ES-I3 (cell line): ENCODE measurements at regions not wholly inside any gene's neighbourhood (a gene's known extent, or its start where the extent isn't known, plus 50 kb on each side); places are given as distances from the start of the nearest gene placed in this dataset.
"Not testable (repeated sequence)": the region's sequence is repeated elsewhere in the genome, so short reads cannot be mapped to it uniquely, and the experiment has no call there.

Experiments
- H3K36me3 ChIP-seq: 2 replicates; pipeline ENCODE4 v1.6.1; 2013; ENCODE audit warnings: mild to moderate bottlenecking, low read length, control low read depth, moderate library complexity; ENCODE audit not compliant: insufficient read depth
- H3K4me1 ChIP-seq: 2 replicates; pipeline ENCODE4 v1.6.1; 2013; ENCODE audit warnings: mild to moderate bottlenecking, control low read depth, low read length; ENCODE audit not compliant: insufficient read depth
- H3K9ac ChIP-seq: 2 replicates; pipeline ENCODE4 v1.6.1; 2013; ENCODE audit warnings: low read depth, mild to moderate bottlenecking, low read length, moderate library complexity
- H3K9me3 ChIP-seq: 2 replicates; pipeline ENCODE4 v1.6.1; 2013; ENCODE audit warnings: mild to moderate bottlenecking, low read length, moderate library complexity; ENCODE audit not compliant: control insufficient read depth, insufficient read depth

DNA sequence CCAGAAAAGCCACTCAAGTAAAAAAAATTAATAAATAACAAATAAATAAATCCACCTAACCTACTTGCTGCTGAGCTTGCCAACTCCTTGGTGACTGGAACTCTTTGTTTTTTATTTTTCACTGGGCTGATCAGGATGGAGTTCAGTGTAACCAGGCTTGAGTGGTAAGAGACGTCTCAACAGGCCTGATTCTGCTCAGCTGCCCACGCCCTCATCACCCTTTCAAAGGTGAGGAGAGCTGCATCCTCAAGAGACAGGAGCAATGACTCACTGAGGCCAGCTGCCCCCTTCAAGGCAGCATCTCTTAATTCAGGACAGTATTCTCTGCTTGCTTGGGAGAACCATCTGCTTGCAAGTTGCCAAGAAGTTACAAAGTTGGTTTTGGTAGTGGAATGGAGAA is 111.9 kb upstream of the CPM start:
- Histone ChIP-seq H3K36me3 (no peaks in the 10 kb centered on the region), H3K9ac (no peak overlapping the region)

DNA sequence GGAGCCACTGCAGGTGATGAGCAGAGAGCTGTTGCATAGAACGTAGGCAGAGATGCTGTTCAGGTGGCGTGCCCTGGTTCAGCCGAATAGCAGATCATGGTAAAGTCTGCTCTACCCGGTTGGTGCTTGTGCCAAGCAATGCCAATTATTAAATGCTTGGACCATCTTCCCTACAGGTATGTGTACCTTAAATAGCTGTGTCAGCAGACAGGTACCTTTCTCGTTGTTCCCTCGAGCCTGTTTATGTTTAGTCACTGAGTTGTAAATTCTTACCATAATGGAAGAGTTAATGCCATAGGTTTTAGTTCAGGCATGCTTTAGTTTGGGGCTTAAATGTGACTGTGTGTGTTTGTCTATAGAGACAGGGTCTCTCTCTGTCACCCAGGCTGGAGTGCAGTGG is 112.5 kb upstream of the CPM start:
- Histone ChIP-seq H3K4me1 (peaks cover 8% of the 10 kb centered on the region; the same call in 1 of the 2 replicates), H3K9me3 (no peaks in the 10 kb centered on the region), H3K36me3 (no peaks in the 10 kb centered on the region), H3K9ac (no peak overlapping the region)

More for the DNA sequence above, 111.9 kb upstream of the CPM start:
- Histone ChIP-seq H3K9me3 (no peaks in the 10 kb centered on the region), H3K4me1 (peaks cover 8% of the 10 kb centered on the region; the same call in 1 of the 2 replicates)

DNA sequence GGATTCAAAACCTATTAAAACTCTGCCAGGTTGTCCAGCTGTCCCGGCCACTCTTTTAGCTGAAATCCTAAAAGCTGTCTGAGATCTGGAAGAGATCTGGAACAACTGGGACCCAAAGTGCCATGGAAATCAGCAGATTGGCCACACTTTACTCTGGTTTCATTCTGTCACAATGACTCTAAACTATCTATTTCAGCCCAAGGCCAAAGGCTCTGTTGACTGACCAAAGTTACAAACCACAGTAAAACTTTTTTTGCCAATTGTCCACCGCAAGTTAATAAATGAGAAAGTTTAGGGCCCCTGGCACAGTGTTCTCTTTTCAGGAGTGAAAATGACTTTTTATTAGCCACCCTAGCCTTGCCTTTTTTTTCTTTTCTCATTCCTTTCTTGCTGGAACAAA is 113.4 kb upstream of the CPM start:
- H3K9ac ChIP-seq = no peak overlapping the region
- H3K4me1 ChIP-seq = peaks cover 8% of the 10 kb centered on the region; the same call in 1 of the 2 replicates
- no peaks in the 10 kb centered on the region for H3K36me3 ChIP-seq
- H3K9me3 ChIP-seq = no peaks in the 10 kb centered on the region

DNA sequence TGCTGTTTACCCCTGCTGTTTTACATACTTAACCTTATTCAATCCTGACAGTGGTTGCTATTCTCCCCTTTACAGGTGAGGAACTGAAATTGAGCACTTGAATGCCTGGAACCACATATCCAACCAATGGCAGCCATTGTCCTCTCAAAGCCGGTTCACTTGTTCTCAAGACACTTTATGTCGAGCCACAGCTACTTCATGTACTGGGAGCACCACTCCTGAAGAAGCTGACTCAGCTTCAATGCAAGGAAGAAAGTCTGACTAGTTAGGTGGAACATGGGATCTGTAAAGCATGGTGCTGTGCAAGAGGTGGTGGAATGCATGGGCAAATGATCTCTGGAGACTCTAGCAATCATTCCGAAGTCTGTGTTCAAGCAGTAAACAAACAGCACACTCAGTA is 113.9 kb upstream of the CPM start:
- Histone ChIP-seq H3K4me1 (peaks cover 8% of the 10 kb centered on the region; the same call in 1 of the 2 replicates), H3K36me3 (no peaks in the 10 kb centered on the region), H3K9me3 (no peaks in the 10 kb centered on the region), H3K9ac (no peak overlapping the region)

DNA sequence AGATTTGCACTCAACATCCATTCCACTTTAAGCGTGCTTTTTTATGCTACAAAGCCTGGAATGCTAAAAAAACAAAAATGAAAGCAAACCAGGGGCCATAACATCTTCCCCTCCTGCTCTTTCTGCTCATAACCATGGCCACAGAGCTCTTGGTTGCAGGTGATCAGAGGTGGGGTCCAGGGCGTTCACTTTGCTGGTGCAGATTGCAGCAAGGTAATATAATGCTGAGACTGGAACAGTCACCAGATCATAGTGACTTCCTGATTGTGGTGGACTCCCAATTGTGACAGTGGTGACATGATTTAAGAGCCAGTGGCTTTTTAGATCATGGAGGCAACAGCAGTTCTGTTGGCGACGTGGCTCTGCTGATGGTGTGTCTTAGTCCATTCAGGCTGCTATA is 115.0 kb upstream of the CPM start:
- H3K36me3 ChIP-seq = no peaks in the 10 kb centered on the region
- no peak overlapping the region for H3K9ac ChIP-seq
- no peaks in the 10 kb centered on the region for H3K9me3 ChIP-seq
- H3K4me1 ChIP-seq = peaks cover 15% of the 10 kb centered on the region

DNA sequence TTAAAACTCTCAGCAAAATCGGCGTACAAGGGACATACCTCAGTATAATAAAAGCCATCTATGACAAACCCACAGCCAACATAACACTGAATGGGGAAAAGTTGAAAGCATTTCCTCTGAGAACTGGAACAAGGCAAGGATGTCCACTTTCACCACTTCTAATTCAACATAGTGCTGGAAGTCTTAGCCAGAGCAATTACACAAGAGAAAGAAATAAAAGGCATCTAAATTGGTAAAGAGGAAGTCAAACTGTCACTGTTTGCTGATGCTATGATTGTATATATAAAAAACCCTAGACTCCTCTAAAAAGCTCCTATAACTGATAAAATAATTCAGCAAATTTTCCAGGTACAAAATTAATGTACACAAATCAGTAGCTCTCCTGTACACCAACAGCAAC is 116.9 kb upstream of the CPM start:
- not testable (repeated sequence) for H3K9ac ChIP-seq, H3K9me3 ChIP-seq, H3K36me3 ChIP-seq
- peaks cover 21% of the 10 kb centered on the region for H3K4me1 ChIP-seq

DNA sequence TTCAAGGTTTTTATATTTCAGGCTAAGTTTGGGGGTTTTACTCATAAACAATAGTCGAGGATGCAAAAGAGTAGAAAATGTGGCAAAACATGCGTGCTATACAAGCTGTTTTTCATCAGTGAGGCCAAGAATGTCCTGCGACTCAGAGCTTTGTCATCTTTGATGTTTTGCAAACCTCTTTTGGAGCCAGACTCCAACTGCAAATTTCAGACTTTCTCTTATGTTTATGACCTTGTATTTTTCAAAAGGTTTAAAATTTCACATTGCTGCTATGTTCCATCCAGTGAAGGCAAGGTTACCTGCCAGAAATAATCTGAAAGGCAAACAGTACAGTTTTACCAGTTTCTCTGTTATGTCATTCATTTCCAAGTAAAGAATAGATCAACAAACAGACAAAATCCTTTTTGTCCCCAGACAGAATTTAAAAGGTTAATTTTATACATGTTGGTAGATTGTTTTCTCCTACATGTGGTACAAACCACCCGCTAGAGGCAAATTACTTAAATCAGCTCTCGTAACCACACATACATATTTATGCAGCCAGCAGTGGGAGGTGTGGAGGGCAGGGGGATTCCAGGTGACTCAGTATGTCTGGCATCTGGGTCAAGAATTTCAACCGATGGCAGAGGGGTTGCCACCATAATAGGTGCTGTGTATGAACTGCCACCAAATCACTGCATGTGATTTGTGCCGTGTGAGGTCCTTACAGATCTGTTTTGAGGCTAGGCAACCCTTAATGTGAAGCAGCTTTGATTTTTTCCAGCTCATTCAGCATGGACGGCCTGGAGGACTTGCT is 119.8 kb upstream of the CPM start:
- Histone ChIP-seq H3K9me3 (no peaks in the 10 kb centered on the region), H3K36me3 (no peaks in the 10 kb centered on the region), H3K9ac (no peak overlapping the region), H3K4me1 (peaks cover 18% of the 10 kb centered on the region)

DNA sequence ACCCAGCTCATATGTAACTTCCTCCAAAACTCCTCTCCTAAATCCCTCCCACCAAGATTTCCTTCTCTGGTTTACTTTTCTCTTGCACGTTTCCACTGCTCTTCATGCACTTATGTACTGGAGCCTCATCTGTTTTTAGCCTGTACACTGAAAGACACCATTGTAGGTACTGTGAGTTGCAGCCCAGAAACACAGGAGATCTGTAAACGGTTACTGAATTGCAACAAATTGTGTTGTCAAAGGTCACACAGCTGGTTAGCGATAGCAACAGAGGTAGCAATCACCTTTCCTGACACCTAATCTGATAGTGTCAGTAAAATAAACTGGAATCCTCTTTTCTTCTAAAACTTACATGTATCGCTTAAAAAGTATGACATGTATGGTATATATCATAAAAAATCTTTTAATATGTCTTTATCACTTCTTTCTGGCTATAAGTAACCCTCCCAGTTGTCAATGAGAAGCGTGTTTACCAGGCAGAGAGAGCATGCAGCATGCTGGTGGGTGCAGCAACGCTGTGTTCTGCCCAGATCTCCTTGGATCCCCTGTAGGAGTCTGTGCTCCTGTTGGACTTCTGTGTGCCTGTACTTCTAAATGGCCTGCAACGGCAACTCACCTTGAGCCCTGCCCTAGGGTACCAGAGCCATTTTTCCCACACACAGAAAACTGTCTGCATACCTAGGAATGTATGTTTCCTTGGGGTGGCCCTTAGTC is 121.5 kb upstream of the CPM start:
- Histone ChIP-seq H3K9me3 (no peaks in the 10 kb centered on the region), H3K36me3 (no peaks in the 10 kb centered on the region), H3K4me1 (peaks cover 18% of the 10 kb centered on the region), H3K9ac (no peak overlapping the region)

DNA sequence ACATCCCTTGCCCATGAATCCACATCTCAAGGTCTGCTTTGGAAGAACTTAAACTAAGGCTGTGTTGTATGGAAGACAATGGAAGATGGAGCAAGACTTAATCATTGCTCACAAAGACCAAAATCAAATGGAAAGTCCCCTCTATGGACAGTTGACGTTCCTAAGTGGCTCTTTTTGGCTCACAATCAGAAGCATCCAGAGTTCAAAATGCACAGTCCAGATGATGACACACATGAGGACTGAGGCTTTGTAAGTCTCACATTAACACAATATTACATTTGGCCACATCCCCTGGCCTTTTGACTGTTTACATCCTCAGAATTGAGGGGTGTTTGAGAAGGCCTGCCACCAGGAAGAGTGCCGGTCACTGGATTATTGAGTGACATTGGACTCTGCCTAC is 122.3 kb upstream of the CPM start:
- no peaks in the 10 kb centered on the region for H3K36me3 ChIP-seq
- peaks cover 18% of the 10 kb centered on the region for H3K4me1 ChIP-seq
- H3K9me3 ChIP-seq = no peaks in the 10 kb centered on the region
- no peak overlapping the region for H3K9ac ChIP-seq

DNA sequence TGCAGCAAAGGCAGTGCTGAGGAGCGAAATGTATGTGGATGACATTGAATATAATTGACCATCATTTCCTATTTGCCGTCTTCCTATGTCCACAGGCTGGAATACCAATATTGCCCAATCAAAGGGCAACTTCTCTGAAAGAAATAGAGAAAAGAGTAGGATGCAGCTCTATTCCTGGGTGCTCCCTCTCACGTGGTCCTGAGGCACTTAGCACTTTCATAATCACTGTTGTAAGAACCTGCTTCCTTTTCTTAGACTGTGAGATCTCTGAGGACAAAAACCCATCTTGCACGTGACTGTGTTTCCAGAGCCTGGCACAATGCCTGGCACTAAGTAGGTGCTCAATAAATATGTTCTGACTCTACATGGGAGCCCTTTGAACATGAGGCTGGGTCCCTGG is 122.7 kb upstream of the CPM start:
- Histone ChIP-seq H3K9me3 (no peaks in the 10 kb centered on the region), H3K4me1 (peaks cover 18% of the 10 kb centered on the region), H3K36me3 (no peaks in the 10 kb centered on the region), H3K9ac (no peak overlapping the region)

DNA sequence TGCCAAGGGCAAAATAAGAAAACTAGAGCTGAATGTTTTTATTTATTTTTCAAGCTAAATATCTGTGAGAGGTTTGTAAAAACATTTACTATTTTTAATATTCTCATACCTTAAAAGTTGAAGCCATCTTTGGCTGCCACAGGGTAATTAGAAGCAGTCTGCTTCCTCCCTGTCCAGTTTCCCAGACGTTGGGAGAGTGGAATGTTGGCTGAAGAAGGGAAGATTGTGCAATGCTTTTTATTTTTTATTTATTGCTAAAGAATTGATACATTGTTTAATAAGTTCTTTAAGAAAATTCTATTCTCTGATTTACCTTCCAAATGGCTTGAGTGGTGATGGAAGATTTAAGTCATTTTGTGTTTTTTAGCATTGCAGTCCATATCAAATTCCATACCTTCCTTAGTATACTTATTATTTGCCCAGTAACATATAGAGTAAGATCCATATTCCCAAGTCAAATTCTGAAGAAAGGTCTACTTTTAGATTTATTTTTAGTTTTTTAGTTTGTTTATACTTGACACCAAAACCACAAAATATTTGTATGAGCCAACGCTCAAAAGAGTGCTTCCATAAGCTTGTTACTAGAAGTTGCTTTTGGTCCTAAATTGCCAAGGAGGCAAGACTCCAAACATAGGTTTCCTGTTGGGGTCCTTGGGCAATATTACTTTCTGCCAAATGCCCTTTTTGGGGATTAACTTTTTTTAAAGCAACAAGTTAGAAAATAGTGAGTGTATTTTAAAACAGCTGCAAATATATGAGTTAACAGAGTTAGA is 124.0 kb upstream of the CPM start:
- Histone ChIP-seq H3K9me3 (no peaks in the 10 kb centered on the region), H3K36me3 (no peaks in the 10 kb centered on the region), H3K9ac (no peak overlapping the region), H3K4me1 (peaks cover 25% of the 10 kb centered on the region)

DNA sequence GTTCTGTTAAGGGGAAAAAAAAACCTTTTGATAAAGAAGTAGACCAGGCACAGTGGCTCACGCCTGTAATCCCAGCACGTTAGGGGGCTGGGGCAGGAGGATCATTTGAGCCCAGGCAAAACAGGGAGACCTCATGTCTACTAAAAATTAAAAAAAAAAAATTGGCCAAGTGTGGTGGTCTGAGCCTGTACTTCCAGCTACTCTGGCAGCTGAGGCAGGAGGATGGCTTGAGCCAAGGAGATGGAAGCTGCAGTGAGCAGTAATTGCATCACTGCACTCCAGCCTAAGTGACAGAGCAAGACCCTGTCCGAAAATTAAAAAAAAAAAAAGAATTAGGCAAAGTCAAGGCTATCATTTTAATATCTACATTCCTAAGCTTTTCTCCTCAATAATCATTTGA is 124.8 kb upstream of the CPM start:
- Histone ChIP-seq H3K4me1 (peaks cover 19% of the 10 kb centered on the region), H3K36me3 (no peaks in the 10 kb centered on the region), H3K9ac (no peak overlapping the region), H3K9me3 (no peaks in the 10 kb centered on the region)

DNA sequence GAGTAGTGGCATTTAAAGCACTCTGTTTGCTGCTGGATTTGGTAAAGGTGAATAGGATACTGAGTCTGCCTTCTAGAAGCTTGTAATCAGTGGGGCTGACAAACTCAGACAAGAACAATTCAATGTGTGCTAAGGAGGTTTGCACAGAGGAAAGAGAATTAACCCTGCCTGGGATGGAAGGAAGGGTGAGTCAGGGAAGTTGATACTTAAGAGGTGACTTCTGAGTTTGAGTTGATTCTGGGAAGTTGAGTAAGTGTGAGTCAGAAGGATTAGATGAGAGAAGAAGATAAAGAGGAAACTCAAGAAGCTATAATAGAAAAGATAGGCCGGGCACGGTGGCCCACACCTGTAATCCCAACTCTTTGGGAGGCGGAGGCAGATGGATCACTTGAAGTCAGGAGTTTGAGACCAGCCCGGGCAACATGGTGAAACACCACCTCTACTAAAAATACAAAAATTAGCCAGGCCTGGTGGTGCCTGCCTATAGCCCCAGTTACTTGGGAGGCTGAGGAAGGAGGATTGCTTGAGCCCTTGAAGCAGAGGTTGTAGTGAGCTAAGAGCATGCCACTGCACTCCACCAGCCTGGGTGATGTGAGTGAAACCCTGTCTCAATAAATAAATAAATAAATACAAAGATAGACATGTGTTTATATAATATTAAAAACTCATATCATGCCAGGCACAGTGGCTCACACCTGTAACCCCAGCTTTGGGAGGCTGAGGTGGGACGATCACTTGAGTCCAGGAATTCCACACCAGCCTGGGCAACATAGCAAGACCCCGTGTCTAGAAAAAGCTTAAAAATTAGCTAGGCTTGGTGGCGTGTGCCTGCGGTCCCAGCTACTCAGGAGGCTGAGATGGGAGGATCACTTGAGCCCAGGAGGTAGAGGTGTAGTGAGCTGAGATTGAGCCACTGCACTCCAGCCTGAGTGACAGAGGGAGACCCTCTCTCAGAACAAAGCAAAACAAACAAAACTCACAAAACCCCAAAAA is 126.8 kb upstream of the CPM start:
- Histone ChIP-seq H3K9me3 (no peaks in the 10 kb centered on the region), H3K4me1 (peaks cover 7% of the 10 kb centered on the region; the same call in 1 of the 2 replicates), H3K9ac (no peak overlapping the region), H3K36me3 (no peaks in the 10 kb centered on the region)

DNA sequence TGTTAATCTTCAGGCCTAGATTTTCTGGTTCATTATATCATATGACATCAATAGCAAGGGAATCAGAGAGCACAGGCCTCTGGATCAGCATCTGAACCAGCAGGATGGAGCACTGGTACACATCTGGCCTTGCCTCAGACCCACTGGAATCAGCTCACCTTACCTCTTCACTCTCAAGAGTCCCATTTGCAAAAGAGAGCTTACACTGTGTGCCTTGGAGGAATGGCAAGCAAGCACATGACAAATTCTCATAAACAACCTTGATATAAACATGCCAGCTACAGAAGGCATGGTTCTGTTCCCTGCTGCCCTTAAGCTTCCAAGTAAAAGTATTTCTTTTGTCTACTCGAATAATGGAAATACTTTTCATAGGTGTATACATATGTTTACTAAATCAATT is 128.6 kb upstream of the CPM start:
- H3K9me3 ChIP-seq = no peaks in the 10 kb centered on the region
- H3K36me3 ChIP-seq = no peaks in the 10 kb centered on the region
- H3K9ac ChIP-seq = no peak overlapping the region
- peaks cover 10% of the 10 kb centered on the region for H3K4me1 ChIP-seq
